KMS-11 (cell line): ENCODE measurements at regions not wholly inside any gene's neighbourhood (a gene's known extent, or its start where the extent isn't known, plus 50 kb on each side); places are given as distances from the start of the nearest gene placed in this dataset.

Experiments used
- H2AFZ ChIP-seq: fragments of 200-600 bp; sonication (generic); 2 replicates; pipeline ENCODE4 v1.6.1; 2016; ENCODE audit warnings: antibody characterized with exemption, mixed run types, low read depth
- H3K27ac ChIP-seq: fragments of 200-600 bp; sonication (generic); 2 replicates; pipeline ENCODE4 v1.6.1; 2016; ENCODE audit warnings: mild to moderate bottlenecking, mixed run types
- H3K27me3 ChIP-seq: fragments of 200-600 bp; sonication (generic); 2 replicates; pipeline ENCODE4 v1.6.1; 2017; ENCODE audit warnings: mild to moderate bottlenecking, low read depth, mixed run types, moderate library complexity; ENCODE audit not compliant: insufficient read depth
- H3K36me3 ChIP-seq: fragments of 200-600 bp; sonication (generic); 2 replicates; pipeline ENCODE4 v1.6.1; 2017; ENCODE audit warnings: mild to moderate bottlenecking, mixed run types; ENCODE audit not compliant: insufficient read depth
- H3K4me1 ChIP-seq: fragments of 200-600 bp; sonication (generic); 2 replicates; pipeline ENCODE4 v1.6.1; 2016; ENCODE audit warnings: mild to moderate bottlenecking, low read depth, mixed run types; ENCODE audit not compliant: poor library complexity, severe bottlenecking
- H3K4me2 ChIP-seq: fragments of 200-600 bp; sonication (generic); 2 replicates; pipeline ENCODE4 v1.7.0; 2016; ENCODE audit warnings: mild to moderate bottlenecking, mixed run types
- H3K4me3 ChIP-seq: fragments of 200-600 bp; sonication (generic); IDR thresholded peaks from 2 replicates; pipeline ENCODE4 v1.6.1; 2017; ENCODE audit warnings: low read depth, low read length, mixed read lengths; ENCODE audit not compliant: insufficient read depth
- H3K79me2 ChIP-seq: fragments of 200-600 bp; sonication (generic); 2 replicates; pipeline ENCODE4 v1.6.1; 2016; ENCODE audit warnings: low read depth, mixed run types; ENCODE audit not compliant: insufficient read depth
- H3K9ac ChIP-seq: fragments of 200-600 bp; sonication (generic); 2 replicates; pipeline ENCODE4 v1.6.1; 2016; ENCODE audit warnings: mild to moderate bottlenecking, mixed run types
- H4K20me1 ChIP-seq: fragments of 200-600 bp; sonication (generic); 2 replicates; pipeline ENCODE4 v1.6.1; 2016; ENCODE audit warnings: mild to moderate bottlenecking, mixed run types; ENCODE audit not compliant: insufficient read depth
- CTCF ChIP-seq: fragments of 200-600 bp; sonication (generic); conservative IDR thresholded peaks from 2 replicates; pipeline ENCODE4 v1.6.1; 2017; ENCODE audit warnings: low read depth, mild to moderate bottlenecking, antibody characterized with exemption, low read length, moderate library complexity, mixed read lengths

GRCh38 chr5:104237586-104237985 lies 675.0 kb upstream of the NUDT12 start:
- Histone ChIP-seq H3K36me3 (no peaks in the 10 kb centered on the region), H3K27me3 (no peaks in the 10 kb centered on the region), H3K4me2 (no peak overlapping the region), H4K20me1 (no peaks in the 10 kb centered on the region), H3K27ac (no peak overlapping the region), H3K79me2 (no peaks in the 10 kb centered on the region), H3K9ac (no peak overlapping the region), H2AFZ (no peak overlapping the region), H3K4me1 (no peaks in the 10 kb centered on the region), H3K4me3 (no peak overlapping the region)
- TF ChIP-seq CTCF: no peak

GRCh38 chr5:104223885-104224773 lies 661.5 kb upstream of the NUDT12 start:
- no peak overlapping the region for H3K4me3 ChIP-seq
- H3K27ac ChIP-seq: no peak overlapping the region
- no peak overlapping the region for H3K4me2 ChIP-seq
- no peaks in the 10 kb centered on the region for H3K4me1 ChIP-seq
- H3K79me2 ChIP-seq: no peaks in the 10 kb centered on the region
- H4K20me1 ChIP-seq: no peaks in the 10 kb centered on the region
- no peak overlapping the region for H3K9ac ChIP-seq
- H3K36me3 ChIP-seq: no peaks in the 10 kb centered on the region
- no peak for TF ChIP-seq CTCF
- no peaks in the 10 kb centered on the region for H3K27me3 ChIP-seq
- H2AFZ ChIP-seq: no peak overlapping the region

- H3K27ac ChIP-seq: no peak overlapping the region
- no peaks in the 10 kb centered on the region for H3K27me3 ChIP-seq
- H3K4me1 ChIP-seq: no peaks in the 10 kb centered on the region
- H3K4me2 ChIP-seq: no peak overlapping the region
- H2AFZ ChIP-seq: no peak overlapping the region
- no peak for TF ChIP-seq CTCF
- no peak overlapping the region for H3K9ac ChIP-seq
- no peak overlapping the region for H3K4me3 ChIP-seq
- H3K79me2 ChIP-seq: no peaks in the 10 kb centered on the region
- no peaks in the 10 kb centered on the region for H3K36me3 ChIP-seq
- H4K20me1 ChIP-seq: no peaks in the 10 kb centered on the region
These were observed 655.6 kb upstream of the NUDT12 start for GRCh38 chr5:104218200-104218599.

GRCh38 chr5:104213216-104213615 lies 650.6 kb upstream of the NUDT12 start:
- no peak overlapping the region for H3K27ac ChIP-seq
- no peaks in the 10 kb centered on the region for H4K20me1 ChIP-seq
- no peak overlapping the region for H3K4me3 ChIP-seq
- no peaks in the 10 kb centered on the region for H3K4me1 ChIP-seq
- no peaks in the 10 kb centered on the region for H3K27me3 ChIP-seq
- no peaks in the 10 kb centered on the region for H3K79me2 ChIP-seq
- TF ChIP-seq CTCF: no peak
- H3K4me2 ChIP-seq: no peak overlapping the region
- no peak overlapping the region for H3K9ac ChIP-seq
- H3K36me3 ChIP-seq: no peaks in the 10 kb centered on the region
- no peak overlapping the region for H2AFZ ChIP-seq
